ENCODE measurements at regions not wholly inside any gene's neighbourhood (a gene's known extent, or its start where the extent isn't known, plus 50 kb on each side); places are given as distances from the start of the nearest gene placed in this dataset.
"Not testable (repeated sequence)": the region's sequence is repeated elsewhere in the genome, so short reads cannot be mapped to it uniquely, and the experiment has no call there.

- intact Hi-C loops (cut with DNase I): no loop called here
- DNase-seq (ENCODE audit: low spot score): no peak
Measured at GRCh38 chr5:166910995-166911394, 1380.5 kb upstream of the WWC1 start.

- DNase-seq (ENCODE audit: low spot score): no peak
- intact Hi-C loops (cut with DNase I): no loop called here
Measured at GRCh38 chr5:166916021-166916420, 1375.4 kb upstream of the WWC1 start.

- no peak for DNase-seq (ENCODE audit: low spot score)
- intact Hi-C loops (cut with DNase I): no loop called here
Measured at GRCh38 chr5:166926138-166926537, 1365.3 kb upstream of the WWC1 start.

- intact Hi-C loops (cut with DNase I): not testable (repeated sequence)
Measured at GRCh38 chr5:166926806-166927475, 1364.5 kb upstream of the WWC1 start.

DNA sequence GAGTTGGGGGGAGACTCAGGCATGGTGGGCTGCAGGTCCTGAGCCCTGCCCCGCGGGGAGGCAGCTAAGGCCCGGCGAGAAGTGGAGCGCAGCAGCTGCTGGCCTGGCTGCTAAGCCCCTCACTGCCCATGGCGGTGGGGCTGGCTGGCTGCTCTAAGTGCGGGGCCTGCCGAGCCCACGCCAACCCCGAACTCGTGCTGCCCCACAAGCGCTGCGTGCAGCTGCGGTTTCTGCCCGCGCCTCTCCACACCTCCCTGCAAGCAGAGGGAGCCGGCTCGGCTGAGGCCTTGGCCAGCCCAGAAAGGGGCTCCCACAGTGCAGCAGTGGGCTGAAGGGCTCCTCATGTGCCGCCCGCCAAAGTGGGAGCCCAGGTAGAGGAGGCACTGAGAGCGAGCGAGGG, 1355.1 kb upstream of the WWC1 start:
- no peak for DNase-seq (ENCODE audit: low spot score)

More at GRCh38 chr5:166926806-166927475, 1364.5 kb upstream of the WWC1 start:
- not testable (repeated sequence) for DNase-seq (ENCODE audit: low spot score)

DNA sequence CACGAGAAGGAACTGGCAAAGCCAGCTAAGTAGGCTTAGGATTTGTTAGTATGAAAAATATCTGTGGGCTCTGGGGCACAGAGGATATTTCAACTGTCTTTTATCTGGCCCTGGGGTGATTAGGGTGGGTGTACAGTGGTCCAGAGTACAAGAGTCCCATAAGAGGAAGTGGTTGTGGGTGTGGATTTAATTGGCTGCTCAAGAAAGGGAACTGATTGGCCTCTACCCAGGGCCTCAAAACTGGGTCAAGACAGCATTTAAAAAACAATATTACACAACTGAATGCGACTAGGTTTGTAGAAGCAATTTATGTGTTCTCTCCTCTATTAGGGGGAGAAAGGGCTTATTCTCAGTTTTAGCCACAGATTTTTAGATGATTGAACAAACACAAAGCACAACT, 1353.4 kb upstream of the WWC1 start:
- intact Hi-C loops (cut with DNase I): no loop called here
- DNase-seq (ENCODE audit: low spot score): no peak

More for the DNA sequence above, 1355.1 kb upstream of the WWC1 start:
- intact Hi-C loops (cut with DNase I): no loop called here

DNA sequence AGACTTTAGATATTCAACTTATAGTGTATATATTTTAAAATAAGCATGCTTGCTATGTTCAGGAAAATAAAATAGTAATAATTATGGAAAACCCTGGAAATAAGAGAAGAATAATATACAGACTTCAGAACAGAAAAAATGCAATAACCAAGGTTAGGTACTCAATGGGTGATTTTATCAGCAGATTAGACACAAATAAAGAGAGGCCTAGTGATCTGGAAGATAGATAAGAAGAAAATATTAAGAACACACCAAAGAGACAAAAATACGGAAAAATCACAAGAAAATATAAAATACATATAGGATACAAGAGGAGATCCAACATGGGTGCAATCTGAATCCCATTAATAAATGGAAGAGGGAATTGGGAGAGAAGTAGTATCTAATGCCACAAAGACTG, 1348.5 kb upstream of the WWC1 start:
- DNase-seq (ENCODE audit: low spot score): no peak
- intact Hi-C loops (cut with DNase I): no loop called here

DNA sequence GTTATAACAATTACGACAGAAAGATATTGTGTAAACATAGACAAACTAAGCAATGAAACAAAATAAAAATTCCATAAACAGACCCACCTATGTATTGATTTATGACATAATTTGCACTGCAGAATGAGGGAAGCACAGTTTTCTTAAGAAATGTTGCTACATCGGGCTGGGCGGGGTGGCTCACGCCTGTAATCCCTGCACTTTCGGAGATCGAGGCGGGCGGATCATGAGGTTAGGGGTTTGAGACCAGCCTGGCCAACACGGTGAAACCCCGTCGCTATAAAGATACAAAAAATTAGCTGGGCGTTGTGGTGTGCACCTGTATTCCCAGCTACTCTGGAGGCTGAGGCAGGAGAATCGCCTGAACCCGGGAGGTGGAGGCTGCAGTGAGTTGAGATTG, 1344.4 kb upstream of the WWC1 start:
- DNase-seq (ENCODE audit: low spot score): no peak
- intact Hi-C loops (cut with DNase I): no loop called here

DNA sequence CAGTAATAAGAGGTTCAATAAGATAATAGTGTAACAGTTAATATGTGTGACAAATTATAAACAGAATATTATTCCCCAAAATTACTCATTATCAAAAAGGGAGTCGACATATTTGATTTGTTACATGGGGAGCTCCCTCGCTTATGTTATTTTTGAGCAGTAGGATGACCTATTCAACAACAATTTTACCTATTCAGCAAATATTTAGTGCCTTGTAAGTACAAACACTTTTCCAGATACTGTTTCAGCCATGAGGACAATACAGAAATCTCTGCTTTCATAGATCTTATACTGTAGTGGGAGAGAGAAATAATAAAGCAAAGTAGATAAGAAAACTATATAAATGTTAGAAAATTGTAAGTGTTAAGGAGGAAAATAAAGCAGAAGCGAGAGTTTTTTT, 1342.8 kb upstream of the WWC1 start:
- no peak for DNase-seq (ENCODE audit: low spot score)
- intact Hi-C loops (cut with DNase I): no loop called here

GRCh38 chr5:166952048-166952447, 1339.4 kb upstream of the WWC1 start:
- intact Hi-C loops (cut with DNase I): no loop called here
- DNase-seq (ENCODE audit: low spot score): no peak

GRCh38 chr5:166957782-166958181, 1333.7 kb upstream of the WWC1 start:
- no peak for DNase-seq (ENCODE audit: low spot score)
- intact Hi-C loops (cut with DNase I): no loop called here

GRCh38 chr5:166959766-166960165, 1331.7 kb upstream of the WWC1 start:
- intact Hi-C loops (cut with DNase I): no loop called here
- no peak for DNase-seq (ENCODE audit: low spot score)

- no peak for DNase-seq (ENCODE audit: low spot score)
- intact Hi-C loops (cut with DNase I): no loop called here
Measured at GRCh38 chr5:166961028-166961427, 1330.4 kb upstream of the WWC1 start.

DNA sequence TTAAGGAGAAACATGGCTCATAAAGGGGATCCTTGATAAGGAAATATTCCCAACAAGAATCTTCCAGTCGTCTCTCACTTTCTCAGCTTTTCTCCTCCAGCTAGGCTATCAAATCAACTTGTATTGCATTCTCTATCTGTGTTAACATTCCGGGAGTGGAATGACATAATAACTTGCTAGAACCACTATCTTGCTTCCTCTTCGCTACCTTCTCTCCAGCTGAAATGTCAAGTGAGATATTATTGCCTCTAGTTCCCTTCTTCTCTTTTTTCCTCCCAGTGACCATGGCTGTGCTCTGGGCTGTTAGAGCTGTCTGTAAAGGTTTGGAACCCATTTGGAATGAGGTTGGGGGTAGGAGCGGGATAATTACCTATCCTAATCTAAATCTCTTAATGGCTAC, 1329.5 kb upstream of the WWC1 start:
- intact Hi-C loops (cut with DNase I): no loop called here
- no peak for DNase-seq (ENCODE audit: low spot score)

GRCh38 chr5:166962461-166962860, 1329.0 kb upstream of the WWC1 start:
- intact Hi-C loops (cut with DNase I): no loop called here
- peak; percentile 77 for DNase-seq (ENCODE audit: low spot score)

- intact Hi-C loops (cut with DNase I): no loop called here
- no peak for DNase-seq (ENCODE audit: low spot score)
Measured at GRCh38 chr5:166963596-166963995, 1327.8 kb upstream of the WWC1 start.

GRCh38 chr5:166977911-166978422, 1313.5 kb upstream of the WWC1 start:
- intact Hi-C loops (cut with DNase I): no loop called here
- no peak for DNase-seq (ENCODE audit: low spot score)

GRCh38 chr5:166979307-166979895, 1312.0 kb upstream of the WWC1 start:
- DNase-seq (ENCODE audit: low spot score): no peak
- intact Hi-C loops (cut with DNase I): no loop called here

DNA sequence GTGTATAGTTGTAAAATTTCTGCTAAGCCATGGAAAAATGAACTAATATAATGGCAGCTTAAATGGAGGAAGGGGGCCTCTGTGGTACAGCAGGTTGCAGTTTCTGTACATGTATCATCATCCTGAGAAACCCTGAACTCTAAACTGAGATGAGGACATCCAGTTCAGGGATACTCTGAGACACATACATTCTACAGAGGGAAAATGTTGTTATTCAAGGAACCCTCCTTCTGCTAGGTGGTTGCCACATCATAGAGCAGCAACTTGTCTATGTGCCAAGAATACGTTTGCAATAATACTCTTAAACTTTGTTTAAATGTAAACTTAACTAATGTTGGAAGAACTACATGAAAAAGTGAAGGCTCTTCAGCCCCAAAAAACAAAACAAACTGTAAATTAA, 1310.8 kb upstream of the WWC1 start:
- intact Hi-C loops (cut with DNase I): no loop called here
- DNase-seq (ENCODE audit: low spot score): no peak

DNA sequence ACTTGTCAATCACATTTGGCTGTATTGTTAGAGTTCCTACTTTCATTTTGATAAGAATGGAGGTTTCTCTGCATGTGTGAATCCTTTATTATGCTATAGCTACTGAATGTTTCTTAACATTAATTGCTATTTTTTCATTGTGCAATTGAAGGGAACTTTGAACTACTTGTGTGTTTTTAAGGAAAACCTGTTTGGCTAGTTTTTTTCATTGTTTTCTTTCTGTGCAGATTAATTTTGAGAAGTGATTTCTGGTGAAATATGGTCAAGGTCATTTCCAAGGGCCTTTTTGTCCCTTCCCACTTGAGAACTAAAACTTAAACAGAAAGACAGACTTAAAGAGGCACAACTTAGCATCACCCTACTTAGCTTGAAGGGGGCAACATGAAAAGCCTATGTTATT, 1309.2 kb upstream of the WWC1 start:
- intact Hi-C loops (cut with DNase I): no loop called here
- DNase-seq (ENCODE audit: low spot score): no peak

DNA sequence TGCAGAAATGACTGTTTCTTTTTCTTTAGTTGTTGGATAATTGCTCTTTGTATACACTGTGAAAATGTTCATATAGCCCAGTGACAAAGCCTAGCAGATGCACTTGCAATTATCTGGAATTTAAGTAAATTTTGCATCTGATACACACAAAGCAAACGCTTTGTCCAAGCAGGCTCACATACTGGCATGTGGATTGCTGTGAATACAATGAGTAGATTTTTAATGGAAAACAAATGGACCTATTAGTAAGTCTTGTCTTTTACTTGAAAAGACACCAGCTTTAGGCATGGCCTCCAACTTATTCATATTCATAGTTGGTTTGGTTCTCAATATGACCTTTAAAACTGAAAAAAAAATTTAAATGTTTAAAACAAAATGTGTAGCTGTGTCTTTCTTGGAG, 1299.8 kb upstream of the WWC1 start:
- DNase-seq (ENCODE audit: low spot score): no peak
- intact Hi-C loops (cut with DNase I): no loop called here

- no peak for DNase-seq (ENCODE audit: low spot score)
- intact Hi-C loops (cut with DNase I): no loop called here
Measured at GRCh38 chr5:166992108-166992507, 1299.3 kb upstream of the WWC1 start.

All from cardiac septum (tissue), 1 donor.